A673 (cell line): ENCODE measurements at regions not wholly inside any gene's neighbourhood (a gene's known extent, or its start where the extent isn't known, plus 50 kb on each side); places are given as distances from the start of the nearest gene placed in this dataset.

ENCODE experiments used
- BruUV-seq: library from RNA; stranded (reverse); fragments of 400-500 nt; replicated peaks from 2 replicates; lab custom pipeline; 2021; lab: Mats Ljungman, UMichigan
- CTCF ChIA-PET: fragments of 300-600 bp; sonication (Branson Sonifier 250); formaldehyde crosslinking; loops from one replicate; lab custom pipeline; 2022; ENCODE audit warnings: antibody characterized with exemption; lab: Charles Lee
- POLR2A ChIA-PET: fragments of 300-600 bp; sonication (Branson Sonifier 250); formaldehyde crosslinking; loops from one replicate; lab custom pipeline; 2022; ENCODE audit warnings: antibody characterized with exemption; ENCODE audit not compliant: low non-redundant PET; lab: Charles Lee
- DNase-seq: peaks from one replicate; pipeline ENCODE4 v3.0.0-alpha.2; 2015; ENCODE audit warnings: low spot score
- H3K27ac ChIP-seq: fragments of 200-600 bp; sonication (generic); 2 replicates; pipeline ENCODE4 v1.5.1; 2016; ENCODE audit warnings: mixed run types, low read depth, mild to moderate bottlenecking, mixed read lengths, antibody characterized with exemption, low read length; ENCODE audit not compliant: poor library complexity, severe bottlenecking
- H3K27me3 ChIP-seq: fragments of 200-600 bp; sonication (generic); replicated peaks from 2 replicates; pipeline ENCODE4 v1.6.1; 2017; ENCODE audit warnings: mixed run types, low read depth, mild to moderate bottlenecking, mixed read lengths, antibody characterized with exemption, low read length; ENCODE audit not compliant: insufficient read depth, poor library complexity
- H3K36me3 ChIP-seq: fragments of 200-600 bp; sonication (generic); 2 replicates; pipeline ENCODE4 v1.6.1; 2016; ENCODE audit warnings: mixed run types, mild to moderate bottlenecking, mixed read lengths, antibody characterized with exemption, low read length; ENCODE audit not compliant: insufficient read depth, poor library complexity, severe bottlenecking
- H3K4me1 ChIP-seq: fragments of 200-600 bp; sonication (generic); 2 replicates; pipeline ENCODE4 v1.6.1; 2017; ENCODE audit warnings: mixed run types, mild to moderate bottlenecking, mixed read lengths, antibody characterized with exemption, low read length; ENCODE audit not compliant: insufficient read depth, poor library complexity, severe bottlenecking
- H3K4me3 ChIP-seq: fragments of 200-600 bp; sonication (generic); 2 replicates; pipeline ENCODE4 v1.5.1; 2016; ENCODE audit warnings: low read depth, mixed run types, mild to moderate bottlenecking, mixed read lengths, low read length; ENCODE audit not compliant: poor library complexity, severe bottlenecking
- H3K9me3 ChIP-seq: fragments of 200-600 bp; sonication (generic); 2 replicates; pipeline ENCODE4 v1.6.1; 2016; ENCODE audit warnings: mixed run types, low read depth, mild to moderate bottlenecking, mixed read lengths, antibody characterized with exemption, low read length; ENCODE audit not compliant: poor library complexity, severe bottlenecking
- EZH2 ChIP-seq: fragments of 200-600 bp; sonication (generic); IDR thresholded peaks from 2 replicates; pipeline ENCODE4 v1.6.1; 2017; ENCODE audit warnings: borderline replicate concordance, low read depth, mild to moderate bottlenecking, mixed read lengths, antibody characterized with exemption, low read length; ENCODE audit not compliant: poor library complexity, severe bottlenecking
- intact Hi-C: fragments of 100-400 bp; cut with micrococcal nuclease; formaldehyde crosslinking; loops from one replicate; pipeline ENCODE4 v1.10.0; 2022; ENCODE audit not compliant: unreplicated experiment
- TF ChIP-seq, protein P1 (sequence below): fragments of 300-800, 200-600 bp; sonication (generic); conservative IDR thresholded peaks from 2 replicates; pipeline ENCODE4 v1.5.1; 2017; ENCODE audit warnings: low read depth, mild to moderate bottlenecking, antibody characterized with exemption, low read length, moderate library complexity, mixed read lengths

DNA sequence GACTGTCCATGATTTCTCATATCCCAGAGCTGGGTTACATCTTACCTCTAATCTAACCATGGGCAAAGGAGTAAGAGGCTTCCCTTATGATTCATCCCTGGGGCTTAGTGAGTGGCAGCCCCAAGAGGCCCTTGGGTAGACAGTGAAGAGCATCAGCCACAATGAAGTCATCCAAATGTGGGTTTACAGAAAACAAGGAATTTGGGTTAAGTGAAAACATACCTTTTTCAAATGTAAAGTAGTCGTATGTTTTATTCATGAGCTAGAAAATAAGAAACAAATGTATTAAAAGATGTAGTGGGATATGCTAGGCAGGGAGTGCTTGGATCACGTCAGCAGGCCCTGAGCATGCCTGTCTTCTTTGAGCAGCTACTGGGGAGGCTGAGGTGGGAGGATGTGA is 54.0 kb upstream of the ELK3 start:
- H3K9me3 ChIP-seq: no peaks in the 10 kb centered on the region
- intact Hi-C loops: no loop called here
- peak; percentile 52 for DNase-seq
- H3K27ac ChIP-seq: no peak overlapping the region
- H3K27me3 ChIP-seq: no peaks in the 10 kb centered on the region
- H3K4me3 ChIP-seq: no peak overlapping the region
- ChIA-PET CTCF (no interaction called here), POLR2A (no interaction called here)
- TF ChIP-seq EZH2: no peak
- TF ChIP-seq, protein P1, sequence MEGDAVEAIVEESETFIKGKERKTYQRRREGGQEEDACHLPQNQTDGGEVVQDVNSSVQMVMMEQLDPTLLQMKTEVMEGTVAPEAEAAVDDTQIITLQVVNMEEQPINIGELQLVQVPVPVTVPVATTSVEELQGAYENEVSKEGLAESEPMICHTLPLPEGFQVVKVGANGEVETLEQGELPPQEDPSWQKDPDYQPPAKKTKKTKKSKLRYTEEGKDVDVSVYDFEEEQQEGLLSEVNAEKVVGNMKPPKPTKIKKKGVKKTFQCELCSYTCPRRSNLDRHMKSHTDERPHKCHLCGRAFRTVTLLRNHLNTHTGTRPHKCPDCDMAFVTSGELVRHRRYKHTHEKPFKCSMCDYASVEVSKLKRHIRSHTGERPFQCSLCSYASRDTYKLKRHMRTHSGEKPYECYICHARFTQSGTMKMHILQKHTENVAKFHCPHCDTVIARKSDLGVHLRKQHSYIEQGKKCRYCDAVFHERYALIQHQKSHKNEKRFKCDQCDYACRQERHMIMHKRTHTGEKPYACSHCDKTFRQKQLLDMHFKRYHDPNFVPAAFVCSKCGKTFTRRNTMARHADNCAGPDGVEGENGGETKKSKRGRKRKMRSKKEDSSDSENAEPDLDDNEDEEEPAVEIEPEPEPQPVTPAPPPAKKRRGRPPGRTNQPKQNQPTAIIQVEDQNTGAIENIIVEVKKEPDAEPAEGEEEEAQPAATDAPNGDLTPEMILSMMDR: no peak
- H3K36me3 ChIP-seq: no peaks in the 10 kb centered on the region
- BruUV-seq: no TSS peak
- no peaks in the 10 kb centered on the region for H3K4me1 ChIP-seq

DNA sequence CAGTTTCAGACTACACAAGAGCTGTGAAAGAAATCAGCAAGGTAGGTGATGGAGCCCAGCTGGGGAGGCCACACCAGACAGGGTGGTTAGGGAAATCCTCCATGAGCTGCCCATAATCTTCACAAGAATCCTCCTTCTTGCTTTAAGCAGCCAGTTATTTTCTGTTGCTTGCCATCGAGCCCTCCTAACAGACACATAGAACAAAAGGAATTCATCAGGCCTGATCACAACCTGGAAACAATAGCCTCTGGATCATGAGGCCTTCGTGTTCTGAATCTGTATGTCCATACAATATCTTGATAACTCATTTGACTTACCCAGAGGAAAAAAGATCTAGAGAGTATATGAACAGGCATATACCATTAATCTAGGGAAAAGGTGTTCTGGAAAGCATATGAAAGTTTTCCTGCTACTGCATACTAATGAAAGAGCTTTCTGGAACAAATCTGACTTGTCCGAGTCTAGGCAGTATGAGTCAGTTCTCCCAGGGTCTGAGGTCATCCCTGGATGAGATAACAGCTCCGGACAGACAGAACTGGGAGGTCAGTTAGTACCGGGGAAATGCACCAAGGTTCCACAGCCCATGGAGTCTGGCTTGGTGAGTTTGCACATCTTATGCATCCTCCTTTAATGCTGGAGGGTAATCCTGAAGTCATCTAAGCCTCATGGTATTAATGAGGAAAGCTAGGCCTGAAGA is 52.8 kb upstream of the ELK3 start:
- ChIA-PET POLR2A (no interaction called here), CTCF (no interaction called here)
- no peak for TF ChIP-seq EZH2
- TF ChIP-seq, protein P1: no peak
- H3K27ac ChIP-seq: no peak overlapping the region
- H3K27me3 ChIP-seq: no peaks in the 10 kb centered on the region
- intact Hi-C loops: no loop called here
- H3K9me3 ChIP-seq: no peaks in the 10 kb centered on the region
- no peaks in the 10 kb centered on the region for H3K36me3 ChIP-seq
- BruUV-seq: no TSS peak
- DNase-seq: no peak
- no peak overlapping the region for H3K4me3 ChIP-seq
- no peaks in the 10 kb centered on the region for H3K4me1 ChIP-seq

DNA sequence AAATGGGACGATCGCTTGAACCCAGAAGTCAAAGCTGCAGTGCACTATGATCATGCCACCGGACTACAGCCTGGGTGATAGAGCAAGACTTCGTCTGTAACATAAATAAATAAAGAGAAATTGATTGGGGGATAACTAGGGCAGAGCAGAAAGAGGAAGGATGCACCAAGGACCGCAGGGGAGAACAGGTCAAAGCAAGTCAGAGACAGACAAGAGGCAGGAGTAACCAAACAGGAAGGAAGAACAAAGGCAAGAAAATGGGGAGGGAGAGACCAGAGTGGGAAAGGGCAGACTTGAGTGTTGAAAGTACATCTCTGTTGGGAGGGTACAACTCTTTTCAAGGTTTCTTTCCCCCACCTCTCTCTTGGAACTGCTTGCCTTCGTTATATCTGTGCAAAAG is 50.8 kb upstream of the ELK3 start:
- Histone ChIP-seq H3K9me3 (no peaks in the 10 kb centered on the region), H3K27ac (no peak overlapping the region), H3K36me3 (no peaks in the 10 kb centered on the region), H3K4me1 (no peaks in the 10 kb centered on the region), H3K27me3 (no peaks in the 10 kb centered on the region), H3K4me3 (no peak overlapping the region)
- no TSS peak for BruUV-seq
- ChIA-PET CTCF (no interaction called here), POLR2A (no interaction called here)
- intact Hi-C loops: no loop called here
- no peak for TF ChIP-seq EZH2
- TF ChIP-seq, protein P1: no peak
- DNase-seq: no peak
